Gastrocnemius medialis (tissue), 4 donors: ENCODE measurements at regions not wholly inside any gene's neighbourhood (a gene's known extent, or its start where the extent isn't known, plus 50 kb on each side); places are given as distances from the start of the nearest gene placed in this dataset.

ENCODE experiments used
- POLR2A ChIP-seq, 2 donors: fragments of 450-650 bp; IDR thresholded peaks; one replicate each; pipeline ENCODE4 v1.6.1; 2017; ENCODE audit warnings: antibody characterized with exemption in 2 of 2, mild to moderate bottlenecking in 2 of 2, moderate library complexity in 2 of 2
- TF ChIP-seq, protein P1 (sequence below), 5 experiments: fragments of 450-650 bp in 3 of 5; fragments of 200-600 bp in 2 of 5; sonication (generic) in 2 of 5; IDR thresholded peaks in 4 of 5; conservative IDR thresholded peaks in 1 of 5; 1 replicate in 4 of 5; 2 replicates in 1 of 5; pipeline ENCODE4 v1.5.1; 2016 to 2019; ENCODE audit warnings: antibody characterized with exemption in 5 of 5, mild to moderate bottlenecking in 3 of 5, moderate library complexity in 3 of 5

GRCh38 chr4:165597581-165598480, 219.0 kb downstream of the CPE start:
- TF ChIP-seq, protein P1, sequence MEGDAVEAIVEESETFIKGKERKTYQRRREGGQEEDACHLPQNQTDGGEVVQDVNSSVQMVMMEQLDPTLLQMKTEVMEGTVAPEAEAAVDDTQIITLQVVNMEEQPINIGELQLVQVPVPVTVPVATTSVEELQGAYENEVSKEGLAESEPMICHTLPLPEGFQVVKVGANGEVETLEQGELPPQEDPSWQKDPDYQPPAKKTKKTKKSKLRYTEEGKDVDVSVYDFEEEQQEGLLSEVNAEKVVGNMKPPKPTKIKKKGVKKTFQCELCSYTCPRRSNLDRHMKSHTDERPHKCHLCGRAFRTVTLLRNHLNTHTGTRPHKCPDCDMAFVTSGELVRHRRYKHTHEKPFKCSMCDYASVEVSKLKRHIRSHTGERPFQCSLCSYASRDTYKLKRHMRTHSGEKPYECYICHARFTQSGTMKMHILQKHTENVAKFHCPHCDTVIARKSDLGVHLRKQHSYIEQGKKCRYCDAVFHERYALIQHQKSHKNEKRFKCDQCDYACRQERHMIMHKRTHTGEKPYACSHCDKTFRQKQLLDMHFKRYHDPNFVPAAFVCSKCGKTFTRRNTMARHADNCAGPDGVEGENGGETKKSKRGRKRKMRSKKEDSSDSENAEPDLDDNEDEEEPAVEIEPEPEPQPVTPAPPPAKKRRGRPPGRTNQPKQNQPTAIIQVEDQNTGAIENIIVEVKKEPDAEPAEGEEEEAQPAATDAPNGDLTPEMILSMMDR (IDR thresholded peaks at IDR 0.05 in 4 of 5, conservative IDR thresholded peaks at IDR 0.05 in 1 of 5): no peak
- no peak for TF ChIP-seq POLR2A (IDR thresholded peaks at IDR 0.05)
